H1 (cell line): ENCODE measurements at regions not wholly inside any gene's neighbourhood (a gene's known extent, or its start where the extent isn't known, plus 50 kb on each side); places are given as distances from the start of the nearest gene placed in this dataset.

Experiments
- CTCF ChIA-PET: fragments of 300-600 bp; sonication (Branson Sonifier 250); formaldehyde crosslinking; loops from one replicate; lab custom pipeline; 2021; ENCODE audit not compliant: partially characterized antibody; lab: Charles Lee
- POLR2A ChIA-PET: fragments of 300-600 bp; sonication (Branson Sonifier 250); formaldehyde crosslinking; loops from one replicate; lab custom pipeline; 2021; ENCODE audit warnings: inconsistent platforms; ENCODE audit not compliant: partially characterized antibody; lab: Charles Lee
- DNase-seq, 2 experiments: peaks; one replicate each; pipeline versions ENCODE4 v3.0.0 to v3.0.0-alpha.2; 2010 to 2022; ENCODE audit warnings: low spot score in 2 of 2, low read depth in 1 of 2, mixed read lengths in 1 of 2
- FAIRE-seq: peaks from 2 replicates; lab custom pipeline; 2011; peaks lifted over from hg19 to GRCh38; lab: Jason Lieb, UNC
- H2AFZ ChIP-seq: 2 replicates; pipeline ENCODE4 v1.8.1; 2012; ENCODE audit warnings: low read length, inconsistent platforms
- H2AK5ac ChIP-seq: 2 replicates; pipeline ENCODE4 v1.6.1; 2013; ENCODE audit warnings: low read depth, low read length
- H2BK120ac ChIP-seq: replicated peaks from 2 replicates; pipeline ENCODE3; 2013; ENCODE audit warnings: low read depth, low read length, inconsistent platforms
- H2BK12ac ChIP-seq: 2 replicates; pipeline ENCODE4 v1.6.1; 2013; ENCODE audit warnings: low read depth, low read length
- H2BK15ac ChIP-seq: 2 replicates; pipeline ENCODE4 v1.6.1; 2013; ENCODE audit warnings: low read length
- H2BK20ac ChIP-seq: 2 replicates; pipeline ENCODE4 v1.6.1; 2013; ENCODE audit warnings: low read length
- H2BK5ac ChIP-seq: 2 replicates; pipeline ENCODE4 v1.6.1; 2013; ENCODE audit warnings: low read depth, low read length
- H3K14ac ChIP-seq: 2 replicates; pipeline ENCODE4 v1.6.1; 2013; ENCODE audit warnings: inconsistent platforms; ENCODE audit not compliant: insufficient read length
- H3K18ac ChIP-seq: 2 replicates; pipeline ENCODE4 v1.6.1; 2013; ENCODE audit warnings: low read length; ENCODE audit errors: extremely low read depth
- H3K23ac ChIP-seq: 2 replicates; pipeline ENCODE4 v1.6.1; 2013; ENCODE audit warnings: inconsistent platforms; ENCODE audit not compliant: insufficient read length
- H3K23me2 ChIP-seq: 2 replicates; pipeline ENCODE4 v1.6.1; 2013; ENCODE audit warnings: low read depth, low read length
- H3K27ac ChIP-seq: 2 replicates; pipeline ENCODE4 v1.6.1; 2011; ENCODE audit warnings: low read depth, low read length, inconsistent platforms
- H3K27me3 ChIP-seq, 4 experiments: replicated peaks in 1 of 4; 1 replicate in 1 of 4; 2 replicates in 3 of 4; pipeline versions ENCODE4 v1.6.1 to v1.8.1; 2011 to 2013; ENCODE audit warnings: low read length in 3 of 4, mild to moderate bottlenecking in 3 of 4, inconsistent platforms in 2 of 4, mixed read lengths in 2 of 4, moderate library complexity in 1 of 4; ENCODE audit not compliant: control insufficient read depth in 3 of 4, insufficient read depth in 3 of 4; ENCODE audit errors: extremely low read depth in 1 of 4
- H3K36me3 ChIP-seq, 4 experiments: 2 replicates each; pipeline versions ENCODE4 v1.6.1 to v1.8.1; 2011 to 2013; ENCODE audit warnings: mild to moderate bottlenecking in 4 of 4, low read length in 3 of 4, moderate library complexity in 2 of 4, control low read depth in 1 of 4, inconsistent platforms in 1 of 4; ENCODE audit not compliant: insufficient read depth in 4 of 4, control insufficient read depth in 2 of 4
- H3K4ac ChIP-seq: replicated peaks from 2 replicates; pipeline ENCODE3; 2013; ENCODE audit warnings: low read length, low read depth, mixed read lengths, inconsistent platforms; ENCODE audit not compliant: insufficient read length
- H3K4me1 ChIP-seq, 4 experiments: replicated peaks in 1 of 4; 1 replicate in 1 of 4; 2 replicates in 3 of 4; pipeline versions ENCODE4 v1.6.1 to v1.8.1; 2011 to 2013; ENCODE audit warnings: low read length in 3 of 4, inconsistent platforms in 2 of 4, mixed read lengths in 1 of 4; ENCODE audit not compliant: insufficient read depth in 4 of 4, control insufficient read depth in 3 of 4
- H3K4me2 ChIP-seq, 2 experiments: 2 replicates each; pipeline versions ENCODE4 v1.6.1 to v1.8.1; 2011 to 2013; ENCODE audit warnings: low read depth in 2 of 2, low read length in 2 of 2, control low read depth in 1 of 2, inconsistent platforms in 1 of 2, mild to moderate bottlenecking in 1 of 2; ENCODE audit not compliant: insufficient read depth in 1 of 2
- H3K4me3 ChIP-seq, 4 experiments: fragments of 200-600, 300-600 bp in 1 of 4; sonication (generic), shearing (Covaris generic), sonication (Bioruptor Twin) in 1 of 4; 2 replicates each; pipeline versions ENCODE4 v1.5.1 to v1.8.1; 2011 to 2016; ENCODE audit warnings: low read length in 4 of 4, low read depth in 3 of 4, control low read depth in 2 of 4, inconsistent platforms in 2 of 4, mild to moderate bottlenecking in 2 of 4, mixed read lengths in 1 of 4, moderate library complexity in 1 of 4; ENCODE audit not compliant: insufficient read depth in 2 of 4; ENCODE audit errors: extremely low read depth in 1 of 4
- H3K56ac ChIP-seq: replicated peaks from 2 replicates; pipeline ENCODE3; 2013; ENCODE audit warnings: low read depth, mild to moderate bottlenecking, mixed read lengths, low read length, inconsistent platforms; ENCODE audit not compliant: insufficient read length
- H3K79me1 ChIP-seq: 2 replicates; pipeline ENCODE4 v1.6.1; 2013; ENCODE audit warnings: low read depth, low read length, control low read depth
- H3K79me2 ChIP-seq, 2 experiments: 2 replicates each; pipeline versions ENCODE4 v1.6.1 to v1.8.1; 2012 to 2013; ENCODE audit warnings: low read length in 2 of 2, mild to moderate bottlenecking in 2 of 2, inconsistent platforms in 1 of 2; ENCODE audit not compliant: insufficient read depth in 2 of 2, control insufficient read depth in 1 of 2
- H3K9ac ChIP-seq, 4 experiments: replicated peaks in 1 of 4; 1 replicate in 1 of 4; 2 replicates in 3 of 4; pipeline versions ENCODE4 v1.6.1 to v1.8.1; 2011 to 2013; ENCODE audit warnings: low read depth in 3 of 4, low read length in 3 of 4, control low read depth in 2 of 4, mild to moderate bottlenecking in 2 of 4, moderate library complexity in 2 of 4, inconsistent platforms in 1 of 4; ENCODE audit errors: extremely low read depth in 1 of 4
- H3K9me3 ChIP-seq, 2 experiments: 2 replicates each; pipeline versions ENCODE4 v1.6.1 to v1.8.1; 2012 to 2013; ENCODE audit warnings: mild to moderate bottlenecking in 2 of 2, moderate library complexity in 2 of 2, control low read depth in 1 of 2, inconsistent platforms in 1 of 2, low read depth in 1 of 2, low read length in 1 of 2, mixed read lengths in 1 of 2; ENCODE audit not compliant: insufficient read depth in 2 of 2
- H4K20me1 ChIP-seq, 2 experiments: replicated peaks in 1 of 2; 2 replicates each; pipeline versions ENCODE3 to v1.8.1; 2011 to 2013; ENCODE audit warnings: inconsistent platforms in 2 of 2, low read length in 2 of 2, mild to moderate bottlenecking in 1 of 2; ENCODE audit not compliant: insufficient read depth in 2 of 2, control insufficient read depth in 1 of 2
- H4K5ac ChIP-seq: 2 replicates; pipeline ENCODE4 v1.6.1; 2013; ENCODE audit warnings: low read length, low read depth, mixed read lengths, inconsistent platforms; ENCODE audit not compliant: insufficient read length
- H4K8ac ChIP-seq: 2 replicates; pipeline ENCODE4 v1.8.0; 2013; ENCODE audit warnings: mild to moderate bottlenecking, moderate library complexity, low read length, inconsistent platforms; ENCODE audit not compliant: insufficient read depth; ENCODE audit errors: extremely low read depth
- H4K91ac ChIP-seq: replicated peaks from 2 replicates; pipeline ENCODE3; 2013; ENCODE audit warnings: low read length, mixed read lengths, inconsistent platforms; ENCODE audit not compliant: insufficient read length
- BACH1 ChIP-seq: IDR thresholded peaks from 2 replicates; pipeline ENCODE4 v1.6.1; 2012; ENCODE audit warnings: low read length, improper control_type of control experiment
- CBX5 ChIP-seq: fragments of 300-800, 300-1000 bp; sonication (generic); IDR thresholded peaks from 2 replicates; pipeline ENCODE4 v1.7.1; 2016; ENCODE audit warnings: antibody characterized with exemption, low read length, low read depth
- CBX8 ChIP-seq: fragments of 300-800, 300-1000 bp; sonication (generic); IDR thresholded peaks from 2 replicates; pipeline ENCODE4 v1.7.1; 2016; ENCODE audit warnings: low read depth, low read length, borderline replicate concordance
- CHD1 ChIP-seq: IDR thresholded peaks from 2 replicates; pipeline ENCODE4 v1.6.1; 2012; ENCODE audit warnings: low read depth, low read length, improper control_type of control experiment
- CHD2 ChIP-seq: IDR thresholded peaks from 2 replicates; pipeline ENCODE4 v1.6.1; 2012; ENCODE audit warnings: low read length, improper control_type of control experiment
- CTBP2 ChIP-seq: IDR thresholded peaks from 2 replicates; pipeline ENCODE4 v1.7.0; 2011; ENCODE audit warnings: borderline replicate concordance, mild to moderate bottlenecking, moderate library complexity, mixed read lengths, low read length; ENCODE audit not compliant: insufficient read depth, insufficient read length
- HDAC2 ChIP-seq, 2 experiments: fragments of 300-600 bp in 1 of 2; sonication (generic) in 1 of 2; IDR thresholded peaks; 2 replicates each; pipeline ENCODE4 v1.6.1; 2011 to 2012; ENCODE audit warnings: low read depth in 2 of 2, low read length in 2 of 2, mild to moderate bottlenecking in 2 of 2, moderate library complexity in 2 of 2, borderline replicate concordance in 1 of 2, inconsistent platforms in 1 of 2
- KDM4A ChIP-seq: IDR thresholded peaks from one replicate; pipeline ENCODE4 v1.7.1; 2012; ENCODE audit warnings: low read depth, mild to moderate bottlenecking, moderate library complexity, low read length, inconsistent platforms; ENCODE audit not compliant: severe bottlenecking
- NANOG ChIP-seq: IDR thresholded peaks from 2 replicates; pipeline ENCODE4 v1.6.1; 2011; ENCODE audit warnings: low read length, low read depth, mild to moderate bottlenecking, inconsistent platforms; ENCODE audit not compliant: insufficient read depth, poor library complexity, severe bottlenecking
- SAP30 ChIP-seq: fragments of 300-600 bp; sonication (generic); IDR thresholded peaks from 2 replicates; pipeline ENCODE4 v1.7.1; 2012; ENCODE audit warnings: low read length, moderate library complexity, mild to moderate bottlenecking, inconsistent platforms; ENCODE audit not compliant: insufficient read depth, insufficient replicate concordance
- SIRT6 ChIP-seq: IDR thresholded peaks from one replicate; pipeline ENCODE4 v1.7.1; 2012; ENCODE audit warnings: low read length, inconsistent platforms
- SP2 ChIP-seq: IDR thresholded peaks from 2 replicates; pipeline ENCODE4 v1.6.1; 2012; ENCODE audit warnings: mild to moderate bottlenecking, low read length, inconsistent platforms
- TAF1 ChIP-seq: IDR thresholded peaks from 2 replicates; pipeline ENCODE4 v1.6.1; 2011; ENCODE audit warnings: mild to moderate bottlenecking, low read depth, low read length
- TEAD4 ChIP-seq: IDR thresholded peaks from 2 replicates; pipeline ENCODE4 v1.6.1; 2012; ENCODE audit warnings: low read depth, low read length, inconsistent platforms, mixed read lengths
- TF ChIP-seq, protein P1 (sequence below): IDR thresholded peaks from 2 replicates; pipeline ENCODE4 v1.6.1; 2011; ENCODE audit warnings: low read length, improper control_type of control experiment

DNA sequence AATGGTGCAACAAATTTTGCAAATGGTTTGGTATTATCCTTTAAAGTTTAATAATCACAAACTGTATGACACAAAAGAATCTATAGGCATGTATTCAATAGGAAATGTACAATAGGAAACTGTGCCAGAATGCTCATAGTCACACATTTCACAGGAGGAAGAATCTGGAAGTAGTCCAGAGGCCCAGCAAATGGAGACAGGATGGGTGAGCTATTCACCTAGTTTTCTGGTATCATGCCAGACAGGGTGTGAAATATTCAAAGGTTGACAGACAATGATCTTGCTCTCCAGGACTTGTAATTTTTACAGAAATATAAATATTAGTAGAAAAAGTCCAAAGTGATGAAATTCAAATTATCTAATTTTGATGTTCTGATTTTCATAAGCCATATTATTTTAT is 520.1 kb upstream of the IMPG1 start:
- ChIA-PET POLR2A (no interaction called here), CTCF (no interaction called here)
- Histone ChIP-seq H3K79me2 (peaks cover 3 to 12% of the 10 kb centered on the region in 2 experiments; a peak in 3 of 4 replicates), H2BK15ac (no peak overlapping the region), H4K8ac (no peak overlapping the region), H3K4ac (no peak overlapping the region), H3K27me3 (no peaks in the 10 kb centered on the region), H2BK5ac (no peak overlapping the region), H3K4me2 (no peak overlapping the region), H3K9me3 (peaks cover 30 to 37% of the 10 kb centered on the region in 2 experiments), H3K79me1 (no peaks in the 10 kb centered on the region), H3K27ac (no peak overlapping the region), H2AFZ (no peak overlapping the region), H2BK120ac (no peak overlapping the region), H4K5ac (no peak overlapping the region), H3K56ac (no peak overlapping the region), H2BK12ac (no peak overlapping the region), H3K36me3 (peaks cover 0 to 35% (median 15%) of the 10 kb centered on the region in 4 experiments; a peak in 4 of 8 replicates), H2BK20ac (no peak overlapping the region), H4K91ac (no peak overlapping the region), H3K9ac (no peak overlapping the region), H3K18ac (no peak overlapping the region), H3K4me1 (no peaks in the 10 kb centered on the region), H3K4me3 (no peak overlapping the region), H4K20me1 (no peaks in the 10 kb centered on the region), H2AK5ac (no peak overlapping the region), H3K23me2 (no peaks in the 10 kb centered on the region), H3K23ac (no peak overlapping the region), H3K14ac (no peak overlapping the region)
- DNase-seq (no peak), FAIRE-seq (no peak)
- no peak for TF ChIP-seq KDM4A
- no peak for TF ChIP-seq NANOG
- TF ChIP-seq CBX5, result no peak
- TF ChIP-seq CTBP2, result no peak
- TF ChIP-seq HDAC2 (IDR thresholded peaks at IDR 0.05; ENCODE audit: borderline replicate concordance in 1 of 2, low read depth in 2 of 2, low read length in 2 of 2), result no peak
- no peak for TF ChIP-seq BACH1
- TF ChIP-seq SIRT6, result no peak
- no peak for TF ChIP-seq CHD2
- TF ChIP-seq TAF1, result no peak
- TF ChIP-seq, protein P1, sequence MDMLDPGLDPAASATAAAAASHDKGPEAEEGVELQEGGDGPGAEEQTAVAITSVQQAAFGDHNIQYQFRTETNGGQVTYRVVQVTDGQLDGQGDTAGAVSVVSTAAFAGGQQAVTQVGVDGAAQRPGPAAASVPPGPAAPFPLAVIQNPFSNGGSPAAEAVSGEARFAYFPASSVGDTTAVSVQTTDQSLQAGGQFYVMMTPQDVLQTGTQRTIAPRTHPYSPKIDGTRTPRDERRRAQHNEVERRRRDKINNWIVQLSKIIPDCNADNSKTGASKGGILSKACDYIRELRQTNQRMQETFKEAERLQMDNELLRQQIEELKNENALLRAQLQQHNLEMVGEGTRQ, result no peak
- TF ChIP-seq SAP30, result no peak
- no peak for TF ChIP-seq SP2
- TF ChIP-seq CHD1, result no peak
- no peak for TF ChIP-seq TEAD4
- TF ChIP-seq CBX8, result no peak
